ENCODE measurements at regions not wholly inside any gene's neighbourhood (a gene's known extent, or its start where the extent isn't known, plus 50 kb on each side); places are given as distances from the start of the nearest gene placed in this dataset.

- Histone ChIP-seq H3K27ac (ENCODE audit: low read depth in 2 of 2, low read length in 1 of 2) (no peak overlapping the region), H3K9me3 (ENCODE audit: control insufficient read depth in 2 of 2, insufficient read depth in 1 of 2, low read depth in 1 of 2, low read length in 1 of 2) (no peaks in the 10 kb centered on the region), H3K36me3 (ENCODE audit: control insufficient read depth in 2 of 2, insufficient read depth in 2 of 2, low read length in 1 of 2) (no peaks in the 10 kb centered on the region), H3K4me1 (ENCODE audit: control insufficient read depth in 2 of 2, insufficient read depth in 2 of 2, low read length in 1 of 2) (peaks cover 0 to 6% of the 10 kb centered on the region in 2 donors), H3K27me3 (ENCODE audit: control insufficient read depth in 1 of 2, insufficient read depth in 2 of 2, low read length in 2 of 2) (peaks cover 0 to 2% of the 10 kb centered on the region in 2 donors), H3K4me3 (ENCODE audit: low read depth in 1 of 2, low read length in 2 of 2) (no peak overlapping the region)
Measured at GRCh38 chrX:65610481-65610880, 57.0 kb upstream of the MSN start.

GRCh38 chrX:65610040-65610439 lies 57.4 kb upstream of the MSN start:
- Histone ChIP-seq H3K9me3 (ENCODE audit: control insufficient read depth in 2 of 2, insufficient read depth in 1 of 2, low read depth in 1 of 2, low read length in 1 of 2) (no peaks in the 10 kb centered on the region), H3K36me3 (ENCODE audit: control insufficient read depth in 2 of 2, insufficient read depth in 2 of 2, low read length in 1 of 2) (no peaks in the 10 kb centered on the region), H3K4me1 (ENCODE audit: control insufficient read depth in 2 of 2, insufficient read depth in 2 of 2, low read length in 1 of 2) (peaks cover 0 to 6% of the 10 kb centered on the region in 2 donors), H3K4me3 (ENCODE audit: low read depth in 1 of 2, low read length in 2 of 2) (no peak overlapping the region), H3K27me3 (ENCODE audit: control insufficient read depth in 1 of 2, insufficient read depth in 2 of 2, low read length in 2 of 2) (peaks cover 0 to 2% of the 10 kb centered on the region in 2 donors), H3K27ac (ENCODE audit: low read depth in 2 of 2, low read length in 1 of 2) (no peak overlapping the region)
- 51 to 64% methylated on average over 3 of the region's 3 CpGs for WGBS, 2 donors

GRCh38 chrX:65609237-65609636 lies 58.2 kb upstream of the MSN start:
- no peak overlapping the region for H3K4me3 ChIP-seq (ENCODE audit: low read depth in 1 of 2, low read length in 2 of 2)
- peaks cover 0 to 2% of the 10 kb centered on the region in 2 donors for H3K27me3 ChIP-seq (ENCODE audit: control insufficient read depth in 1 of 2, insufficient read depth in 2 of 2, low read length in 2 of 2)
- no peak overlapping the region for H3K27ac ChIP-seq (ENCODE audit: low read depth in 2 of 2, low read length in 1 of 2)
- H3K4me1 ChIP-seq (ENCODE audit: control insufficient read depth in 2 of 2, insufficient read depth in 2 of 2, low read length in 1 of 2) = peaks cover 0 to 6% of the 10 kb centered on the region in 2 donors
- no peaks in the 10 kb centered on the region for H3K36me3 ChIP-seq (ENCODE audit: control insufficient read depth in 2 of 2, insufficient read depth in 2 of 2, low read length in 1 of 2)
- no peaks in the 10 kb centered on the region for H3K9me3 ChIP-seq (ENCODE audit: control insufficient read depth in 2 of 2, insufficient read depth in 1 of 2, low read depth in 1 of 2, low read length in 1 of 2)
- WGBS, 2 donors = 75 to 80% methylated on average over 4 of the region's 4 CpGs

GRCh38 chrX:65608026-65608425 lies 59.4 kb upstream of the MSN start:
- Histone ChIP-seq H3K4me1 (ENCODE audit: control insufficient read depth in 2 of 2, insufficient read depth in 2 of 2, low read length in 1 of 2) (peaks cover 0 to 6% of the 10 kb centered on the region in 2 donors), H3K36me3 (ENCODE audit: control insufficient read depth in 2 of 2, insufficient read depth in 2 of 2, low read length in 1 of 2) (no peaks in the 10 kb centered on the region), H3K27ac (ENCODE audit: low read depth in 2 of 2, low read length in 1 of 2) (no peak overlapping the region), H3K4me3 (ENCODE audit: low read depth in 1 of 2, low read length in 2 of 2) (no peak overlapping the region), H3K9me3 (ENCODE audit: control insufficient read depth in 2 of 2, insufficient read depth in 1 of 2, low read depth in 1 of 2, low read length in 1 of 2) (no peaks in the 10 kb centered on the region), H3K27me3 (ENCODE audit: control insufficient read depth in 1 of 2, insufficient read depth in 2 of 2, low read length in 2 of 2) (peaks cover 0 to 5% of the 10 kb centered on the region in 2 donors)
- WGBS, 2 donors = 41 to 56% methylated on average over 3 of the region's 3 CpGs

- Histone ChIP-seq H3K36me3 (ENCODE audit: control insufficient read depth in 2 of 2, insufficient read depth in 2 of 2, low read length in 1 of 2) (no peaks in the 10 kb centered on the region), H3K27ac (ENCODE audit: low read depth in 2 of 2, low read length in 1 of 2) (no peak overlapping the region), H3K27me3 (ENCODE audit: control insufficient read depth in 1 of 2, insufficient read depth in 2 of 2, low read length in 2 of 2) (peaks cover 0 to 5% of the 10 kb centered on the region in 2 donors), H3K4me3 (ENCODE audit: low read depth in 1 of 2, low read length in 2 of 2) (no peak overlapping the region), H3K4me1 (ENCODE audit: control insufficient read depth in 2 of 2, insufficient read depth in 2 of 2, low read length in 1 of 2) (peaks cover 0 to 6% of the 10 kb centered on the region in 2 donors), H3K9me3 (ENCODE audit: control insufficient read depth in 2 of 2, insufficient read depth in 1 of 2, low read depth in 1 of 2, low read length in 1 of 2) (no peaks in the 10 kb centered on the region)
- WGBS, 2 donors = 55 to 60% methylated on average over 3 of the region's 3 CpGs
Measured at GRCh38 chrX:65607070-65607742, 60.2 kb upstream of the MSN start.

GRCh38 chrX:65602221-65602560 lies 65.3 kb upstream of the MSN start:
- Histone ChIP-seq H3K4me1 (ENCODE audit: control insufficient read depth in 2 of 2, insufficient read depth in 2 of 2, low read length in 1 of 2) (no peaks in the 10 kb centered on the region), H3K36me3 (ENCODE audit: control insufficient read depth in 2 of 2, insufficient read depth in 2 of 2, low read length in 1 of 2) (no peaks in the 10 kb centered on the region), H3K27me3 (ENCODE audit: control insufficient read depth in 1 of 2, insufficient read depth in 2 of 2, low read length in 2 of 2) (peaks cover 0 to 3% of the 10 kb centered on the region in 2 donors), H3K27ac (ENCODE audit: low read depth in 2 of 2, low read length in 1 of 2) (peak overlapping the region; percentile 31 to 81), H3K9me3 (ENCODE audit: control insufficient read depth in 2 of 2, insufficient read depth in 1 of 2, low read depth in 1 of 2, low read length in 1 of 2) (no peaks in the 10 kb centered on the region), H3K4me3 (ENCODE audit: low read depth in 1 of 2, low read length in 2 of 2) (no peak overlapping the region)
- 92 to 97% methylated on average over 2 of the region's 2 CpGs for WGBS, 2 donors

DNA sequence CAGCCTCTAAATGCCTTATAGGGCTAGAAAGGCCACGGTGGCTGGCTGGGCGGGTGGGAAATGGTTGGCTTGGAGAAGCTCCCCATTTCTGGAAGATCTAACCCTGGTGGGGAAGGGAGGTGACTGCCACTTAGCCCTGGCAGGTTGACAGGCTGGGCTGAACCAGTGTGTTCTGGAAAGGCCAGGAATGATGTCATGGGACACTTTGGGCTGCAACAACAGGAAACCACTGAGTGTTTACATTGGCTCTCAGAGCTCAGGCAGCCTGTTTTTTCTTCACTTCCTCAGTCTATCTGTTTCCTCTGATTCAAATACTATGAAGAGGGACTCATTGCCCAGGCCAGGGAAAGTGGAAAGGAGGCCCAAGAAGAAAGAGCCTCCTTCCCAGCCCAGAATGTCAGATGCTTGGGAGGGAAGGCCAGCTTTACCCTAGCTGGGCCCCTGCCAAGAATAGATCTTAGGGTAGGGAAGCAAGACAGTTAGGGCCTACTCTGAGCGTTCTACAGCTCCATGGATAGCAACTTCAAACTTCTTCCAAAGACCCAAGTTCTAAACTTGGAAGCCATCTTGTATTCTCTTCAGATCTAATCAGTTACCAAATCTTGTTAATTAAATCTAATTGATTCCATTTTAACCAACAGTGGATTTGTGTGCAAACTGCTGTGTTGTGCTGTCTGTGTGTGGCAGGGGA lies 65.8 kb upstream of the MSN start:
- H3K4me1 ChIP-seq (ENCODE audit: control insufficient read depth in 2 of 2, insufficient read depth in 2 of 2, low read length in 1 of 2) = no peaks in the 10 kb centered on the region
- peaks cover 0 to 3% of the 10 kb centered on the region in 2 donors for H3K27me3 ChIP-seq (ENCODE audit: control insufficient read depth in 1 of 2, insufficient read depth in 2 of 2, low read length in 2 of 2)
- WGBS, 2 donors = 61 to 63% methylated on average over 3 of the region's 3 CpGs
- H3K36me3 ChIP-seq (ENCODE audit: control insufficient read depth in 2 of 2, insufficient read depth in 2 of 2, low read length in 1 of 2) = no peaks in the 10 kb centered on the region
- H3K4me3 ChIP-seq (ENCODE audit: low read depth in 1 of 2, low read length in 2 of 2) = no peak overlapping the region
- H3K9me3 ChIP-seq (ENCODE audit: control insufficient read depth in 2 of 2, insufficient read depth in 1 of 2, low read depth in 1 of 2, low read length in 1 of 2) = no peaks in the 10 kb centered on the region
- H3K27ac ChIP-seq (ENCODE audit: low read depth in 2 of 2, low read length in 1 of 2) = peak overlapping the region; percentile 47 to 81

DNA sequence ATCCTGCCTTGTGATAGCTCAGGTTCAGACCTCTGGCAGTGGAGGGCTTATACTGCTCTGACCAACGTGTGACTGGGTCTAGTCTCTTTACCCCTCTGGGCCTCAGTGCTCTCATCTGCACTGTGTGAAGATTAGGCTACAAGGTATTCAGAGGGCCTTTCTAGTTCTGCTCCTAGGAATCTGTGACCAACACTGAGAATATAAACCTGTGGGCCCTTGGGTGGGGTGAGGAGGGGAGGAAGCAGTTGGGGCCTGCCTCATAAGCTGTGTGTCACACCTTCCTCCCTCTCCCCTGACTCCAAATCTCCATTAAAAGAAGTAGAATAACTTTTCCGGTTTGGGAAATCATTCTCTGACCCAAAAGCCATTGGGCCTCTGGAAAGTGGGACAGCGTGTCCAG lies 66.3 kb upstream of the MSN start:
- H3K4me3 ChIP-seq (ENCODE audit: low read depth in 1 of 2, low read length in 2 of 2) = no peak overlapping the region
- WGBS, 2 donors = 53 to 65% methylated on average over 3 of the region's 3 CpGs
- H3K4me1 ChIP-seq (ENCODE audit: control insufficient read depth in 2 of 2, insufficient read depth in 2 of 2, low read length in 1 of 2) = no peaks in the 10 kb centered on the region

GRCh38 chrX:65600106-65600505 lies 65.5 kb upstream of the LAS1L start:
- WGBS, 2 donors = 78 to 87% methylated on average over 7 of the region's 7 CpGs
- H3K9me3 ChIP-seq (ENCODE audit: control insufficient read depth in 2 of 2, insufficient read depth in 1 of 2, low read depth in 1 of 2, low read length in 1 of 2) = no peaks in the 10 kb centered on the region
- H3K36me3 ChIP-seq (ENCODE audit: control insufficient read depth in 2 of 2, insufficient read depth in 2 of 2, low read length in 1 of 2) = no peaks in the 10 kb centered on the region
- H3K4me1 ChIP-seq (ENCODE audit: control insufficient read depth in 2 of 2, insufficient read depth in 2 of 2, low read length in 1 of 2) = no peaks in the 10 kb centered on the region
- no peak overlapping the region for H3K27ac ChIP-seq (ENCODE audit: low read depth in 2 of 2, low read length in 1 of 2)
- H3K27me3 ChIP-seq (ENCODE audit: control insufficient read depth in 1 of 2, insufficient read depth in 2 of 2, low read length in 2 of 2) = peaks cover 0 to 3% of the 10 kb centered on the region in 2 donors
- no peak overlapping the region for H3K4me3 ChIP-seq (ENCODE audit: low read depth in 1 of 2, low read length in 2 of 2)

More for the DNA sequence above, 66.3 kb upstream of the MSN start:
- Histone ChIP-seq H3K27me3 (ENCODE audit: control insufficient read depth in 1 of 2, insufficient read depth in 2 of 2, low read length in 2 of 2) (peaks cover 0 to 3% of the 10 kb centered on the region in 2 donors), H3K9me3 (ENCODE audit: control insufficient read depth in 2 of 2, insufficient read depth in 1 of 2, low read depth in 1 of 2, low read length in 1 of 2) (no peaks in the 10 kb centered on the region), H3K36me3 (ENCODE audit: control insufficient read depth in 2 of 2, insufficient read depth in 2 of 2, low read length in 1 of 2) (no peaks in the 10 kb centered on the region), H3K27ac (ENCODE audit: low read depth in 2 of 2, low read length in 1 of 2) (peak overlapping the region; percentile 47 to 78)
